Fibroblast of the aortic adventitia (primary cell): ENCODE measurements at regions not wholly inside any gene's neighbourhood (a gene's known extent, or its start where the extent isn't known, plus 50 kb on each side); places are given as distances from the start of the nearest gene placed in this dataset.

Source experiments
- DNase-seq: peaks from one replicate; pipeline ENCODE4 v3.0.0-alpha.2; 2010; ENCODE audit warnings: low read depth
- H3K4me3 ChIP-seq: 2 replicates; pipeline ENCODE4 v1.5.1; 2011; ENCODE audit warnings: low read depth, mild to moderate bottlenecking, control low read depth, low read length, moderate library complexity
- CTCF ChIP-seq: IDR thresholded peaks from 2 replicates; pipeline ENCODE4 v1.5.1; 2011; ENCODE audit warnings: mild to moderate bottlenecking, low read length, control low read depth, inconsistent platforms; ENCODE audit not compliant: insufficient read depth

GRCh38 chr20:41996951-41997350, 378.8 kb upstream of the CHD6 start:
- TF ChIP-seq CTCF: no peak

GRCh38 chr20:41992481-41992880, 374.3 kb upstream of the CHD6 start:
- no peak for DNase-seq
- TF ChIP-seq CTCF: no peak
- H3K4me3 ChIP-seq: no peak overlapping the region

More at GRCh38 chr20:41996951-41997350, 378.8 kb upstream of the CHD6 start:
- no peak overlapping the region for H3K4me3 ChIP-seq
- no peak for DNase-seq

- H3K4me3 ChIP-seq: no peak overlapping the region
- DNase-seq: no peak
- no peak for TF ChIP-seq CTCF
Measured at GRCh38 chr20:41991412-41991811, 373.2 kb upstream of the CHD6 start.

- no peak overlapping the region for H3K4me3 ChIP-seq
- TF ChIP-seq CTCF: no peak
- no peak for DNase-seq
Measured at GRCh38 chr20:41989935-41990635, 371.9 kb upstream of the CHD6 start.

GRCh38 chr20:41989039-41989679, 371.0 kb upstream of the CHD6 start:
- no peak overlapping the region for H3K4me3 ChIP-seq
- DNase-seq: no peak
- TF ChIP-seq CTCF: no peak

- DNase-seq: no peak
- H3K4me3 ChIP-seq: no peak overlapping the region
- TF ChIP-seq CTCF: no peak
Measured at GRCh38 chr20:41984031-41984430, 365.9 kb upstream of the CHD6 start.
